Ovary (tissue), 7 donors: ENCODE measurements at regions not wholly inside any gene's neighbourhood (a gene's known extent, or its start where the extent isn't known, plus 50 kb on each side); places are given as distances from the start of the nearest gene placed in this dataset.

Source experiments
- DNase-seq, 5 donors: peaks; one replicate each; pipeline ENCODE4 v3.0.0-alpha.2; 2019 to 2020
- H3K27ac ChIP-seq, 2 donors: fragments of 200-600 bp; one replicate each; pipeline versions ENCODE4 v1.5.1 to v1.8.0; 2019 to 2022
- H3K27me3 ChIP-seq: fragments of 200-600 bp; one replicate; pipeline ENCODE4 v1.8.0; 2022
- H3K36me3 ChIP-seq: fragments of 200-600 bp; sonication (generic); one replicate; pipeline ENCODE4 v1.5.1; 2019
- H3K4me1 ChIP-seq: one replicate; pipeline ENCODE4 v1.8.1; 2013; ENCODE audit warnings: mild to moderate bottlenecking, moderate library complexity; ENCODE audit not compliant: insufficient read depth
- H3K4me3 ChIP-seq: fragments of 200-600 bp; sonication (generic); one replicate; pipeline ENCODE4 v1.5.1; 2017
- H3K9me3 ChIP-seq, 2 donors: fragments of 200-600 bp in 1 of 2; sonication (generic) in 1 of 2; one replicate each; pipeline versions ENCODE4 v1.5.1 to v1.8.1; 2013 to 2019; ENCODE audit warnings: mild to moderate bottlenecking in 1 of 2, moderate library complexity in 1 of 2
- EP300 ChIP-seq: sonication (generic); formaldehyde crosslinking; IDR thresholded peaks from one replicate; pipeline ENCODE4 v1.6.1; 2017; ENCODE audit warnings: antibody characterized with exemption
- POLR2A ChIP-seq: fragments of 450-650 bp; IDR thresholded peaks from one replicate; pipeline ENCODE4 v1.6.1; 2017; ENCODE audit warnings: antibody characterized with exemption, mild to moderate bottlenecking, moderate library complexity
- WGBS, 3 donors: extraction: QIAGEN DNeasy Blood & Tissue Kit in 1 of 3; methylation state at CpG; one replicate each; pipeline versions ENCODE4 v1.1.5 to v1.1.7; 2013 to 2017; 5-methylcytosine and 5-hydroxymethylcytosine counted together
- intact Hi-C, 4 donors: fragments of 100-400 bp; cut with DNase I; formaldehyde crosslinking; loops; one replicate each; pipeline versions ENCODE4 v1.11.0 to v1.15.1; 2022 to 2023
- TF ChIP-seq, protein P1 (sequence below), 3 donors: fragments of 450-650 bp in 2 of 3; fragments of 200-600 bp in 1 of 3; IDR thresholded peaks; one replicate each; pipeline versions ENCODE4 v1.5.1 to v1.8.0; 2016 to 2022; ENCODE audit warnings: antibody characterized with exemption in 3 of 3, mild to moderate bottlenecking in 1 of 3
- donor health status: DM: no; HTN: no; CAD: no; lungs with moderate emphysema.
- donor health status: DM: no; HTN: no; CAD: no.
- donor health status: Bipolar disorder and iron deficiency.
- donor health status: DM: no; HTN: no; CAD: no.
- donor health status: DM: yes; HTN: yes; CAD: no.

- no peak for TF ChIP-seq EP300
- TF ChIP-seq POLR2A: no peak
- TF ChIP-seq, protein P1, sequence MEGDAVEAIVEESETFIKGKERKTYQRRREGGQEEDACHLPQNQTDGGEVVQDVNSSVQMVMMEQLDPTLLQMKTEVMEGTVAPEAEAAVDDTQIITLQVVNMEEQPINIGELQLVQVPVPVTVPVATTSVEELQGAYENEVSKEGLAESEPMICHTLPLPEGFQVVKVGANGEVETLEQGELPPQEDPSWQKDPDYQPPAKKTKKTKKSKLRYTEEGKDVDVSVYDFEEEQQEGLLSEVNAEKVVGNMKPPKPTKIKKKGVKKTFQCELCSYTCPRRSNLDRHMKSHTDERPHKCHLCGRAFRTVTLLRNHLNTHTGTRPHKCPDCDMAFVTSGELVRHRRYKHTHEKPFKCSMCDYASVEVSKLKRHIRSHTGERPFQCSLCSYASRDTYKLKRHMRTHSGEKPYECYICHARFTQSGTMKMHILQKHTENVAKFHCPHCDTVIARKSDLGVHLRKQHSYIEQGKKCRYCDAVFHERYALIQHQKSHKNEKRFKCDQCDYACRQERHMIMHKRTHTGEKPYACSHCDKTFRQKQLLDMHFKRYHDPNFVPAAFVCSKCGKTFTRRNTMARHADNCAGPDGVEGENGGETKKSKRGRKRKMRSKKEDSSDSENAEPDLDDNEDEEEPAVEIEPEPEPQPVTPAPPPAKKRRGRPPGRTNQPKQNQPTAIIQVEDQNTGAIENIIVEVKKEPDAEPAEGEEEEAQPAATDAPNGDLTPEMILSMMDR (IDR thresholded peaks at IDR 0.05): no peak
- 83 to 90% (median 88%) methylated on average over 5 of the region's 5 CpGs for WGBS, 3 donors
- DNase-seq: no peak
- no peak overlapping the region for H3K27ac ChIP-seq
- H3K4me3 ChIP-seq: no peak overlapping the region
- H3K4me1 ChIP-seq: no peaks in the 10 kb centered on the region
- intact Hi-C loops: no loop called here
- no peaks in the 10 kb centered on the region for H3K9me3 ChIP-seq
- no peaks in the 10 kb centered on the region for H3K27me3 ChIP-seq
- H3K36me3 ChIP-seq: no peaks in the 10 kb centered on the region
Observed at GRCh38 chr6:139655783-139656705, 281.6 kb upstream of the CITED2 start.

DNA sequence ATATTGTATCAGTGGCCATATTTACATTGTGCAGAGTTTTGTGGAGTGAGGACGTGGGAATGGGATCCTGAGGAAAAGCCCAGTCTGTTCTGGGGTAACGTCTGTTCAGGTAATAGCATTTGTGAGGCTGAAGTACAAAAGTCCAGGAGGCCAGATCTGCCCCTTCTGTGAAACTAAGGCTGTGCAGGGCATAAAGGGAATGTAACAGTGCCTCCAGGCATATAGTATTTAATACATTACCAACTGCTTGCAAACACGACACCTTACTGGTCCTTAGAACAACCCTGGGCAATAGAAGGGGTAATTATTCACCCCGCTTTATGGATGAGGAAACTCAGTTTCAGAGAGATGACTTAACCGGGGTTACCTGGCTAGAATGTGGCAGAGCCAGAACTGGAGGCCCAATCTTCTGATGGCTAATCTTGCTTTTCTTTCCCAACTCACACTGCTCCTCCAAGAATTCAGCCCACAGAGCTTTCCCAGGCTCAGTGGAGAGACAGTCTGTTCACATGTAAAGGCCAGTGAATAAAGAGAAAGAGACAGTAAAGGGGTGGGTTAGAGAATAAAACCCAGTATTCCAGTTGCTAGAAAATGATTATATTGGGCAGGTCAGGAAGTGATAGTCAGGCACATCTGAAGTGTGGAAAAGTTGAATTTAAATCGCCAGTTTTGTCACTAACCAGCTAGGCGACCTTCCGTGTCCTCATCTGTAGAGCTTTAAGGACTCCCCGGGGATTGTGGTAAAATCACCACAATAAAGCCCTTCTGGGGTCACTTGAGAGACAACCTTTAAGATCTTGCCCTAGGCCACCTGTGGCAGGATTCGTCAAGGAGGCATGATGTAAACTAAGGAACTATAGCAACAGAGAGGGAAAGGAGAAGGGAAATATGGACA, 280.7 kb upstream of the CITED2 start:
- no peaks in the 10 kb centered on the region for H3K9me3 ChIP-seq
- H3K4me1 ChIP-seq: no peaks in the 10 kb centered on the region
- TF ChIP-seq, protein P1 (IDR thresholded peaks at IDR 0.05): no peak
- TF ChIP-seq EP300: no peak
- TF ChIP-seq POLR2A: no peak
- no peaks in the 10 kb centered on the region for H3K27me3 ChIP-seq
- H3K36me3 ChIP-seq: no peaks in the 10 kb centered on the region
- no peak for DNase-seq
- H3K4me3 ChIP-seq: no peak overlapping the region
- intact Hi-C loops: no loop called here
- no peak overlapping the region for H3K27ac ChIP-seq
- WGBS, 3 donors: 90 to 93% (median 91%) methylated on average over 10 of the region's 10 CpGs

DNA sequence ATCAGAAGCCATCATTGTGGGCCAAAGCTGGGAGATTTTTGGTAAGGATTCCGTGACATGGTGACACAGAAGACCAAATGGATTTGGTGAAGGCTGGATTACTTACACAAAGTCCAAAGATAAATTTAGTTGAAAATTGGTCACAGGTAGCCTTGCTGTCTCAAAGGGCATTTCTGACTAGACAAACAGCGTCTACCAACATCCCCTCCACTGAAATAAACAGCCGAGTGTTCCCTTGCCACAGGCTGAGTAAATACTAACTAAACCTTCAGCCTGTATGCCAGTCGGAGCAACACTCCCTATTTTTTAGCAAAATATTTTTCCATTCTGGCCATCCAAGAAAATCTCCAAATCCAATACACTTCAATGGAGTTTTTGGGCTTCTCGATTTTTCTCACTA, 279.9 kb upstream of the CITED2 start:
- WGBS, 3 donors: 90 to 96% (median 94%) methylated on average over 5 of the region's 5 CpGs
- no peaks in the 10 kb centered on the region for H3K36me3 ChIP-seq
- no peak for TF ChIP-seq POLR2A
- TF ChIP-seq EP300: no peak
- TF ChIP-seq, protein P1 (IDR thresholded peaks at IDR 0.05): no peak
- no peak overlapping the region for H3K4me3 ChIP-seq
- H3K27ac ChIP-seq: no peak overlapping the region
- DNase-seq: no peak
- no peaks in the 10 kb centered on the region for H3K27me3 ChIP-seq
- intact Hi-C loops: no loop called here
- H3K9me3 ChIP-seq: no peaks in the 10 kb centered on the region
- no peaks in the 10 kb centered on the region for H3K4me1 ChIP-seq

DNA sequence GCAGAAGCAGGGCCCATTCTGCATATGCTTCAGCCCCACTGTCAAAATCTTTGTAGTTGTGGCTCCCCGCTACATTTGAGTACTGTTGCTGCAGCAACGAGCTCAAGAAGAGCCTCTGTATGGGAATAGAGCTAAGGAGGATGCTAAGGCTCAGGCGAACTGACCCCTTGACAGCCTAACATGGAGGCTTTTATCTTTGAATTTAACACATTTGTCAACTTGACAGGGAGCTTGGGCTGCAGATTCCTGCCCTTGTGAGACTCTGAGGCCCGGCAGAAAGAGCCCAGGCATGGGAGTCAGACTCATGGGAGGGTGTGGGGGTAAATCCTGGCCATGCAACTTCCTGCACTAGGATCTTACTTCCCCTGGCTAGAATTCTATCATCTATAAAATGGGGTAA, 278.7 kb upstream of the CITED2 start:
- DNase-seq: no peak
- H3K27ac ChIP-seq: no peak overlapping the region
- no peaks in the 10 kb centered on the region for H3K9me3 ChIP-seq
- no peaks in the 10 kb centered on the region for H3K36me3 ChIP-seq
- no peaks in the 10 kb centered on the region for H3K27me3 ChIP-seq
- intact Hi-C loops: no loop called here
- no peak overlapping the region for H3K4me3 ChIP-seq
- WGBS, 3 donors: 80 to 85% (median 81%) methylated on average over 4 of the region's 4 CpGs
- TF ChIP-seq EP300 (no peak), POLR2A (no peak)
- TF ChIP-seq, protein P1 (IDR thresholded peaks at IDR 0.05): no peak
- no peaks in the 10 kb centered on the region for H3K4me1 ChIP-seq
